ENCODE measurements at regions not wholly inside any gene's neighbourhood (a gene's known extent, or its start where the extent isn't known, plus 50 kb on each side); places are given as distances from the start of the nearest gene placed in this dataset.
A peak's percentile ranks its signal among the peaks of the same experiment; 100 is the strongest.

- H3K4me3 Mint-ChIP-seq, result no peak overlapping the region
- no peaks in the 10 kb centered on the region for H3K36me3 Mint-ChIP-seq
- H3K4me1 Mint-ChIP-seq (ENCODE audit: low read depth in 2 of 2), result no peaks in the 10 kb centered on the region
- H3K9me3 Mint-ChIP-seq, result no peaks in the 10 kb centered on the region
- ATAC-seq (peak in 1 of 2 donors; percentile 37), DNase-seq (ENCODE audit: low spot score) (no peak)
- H3K27me3 Mint-ChIP-seq, result peaks cover 5% of the 10 kb centered on the region in 2 donors
- no peak overlapping the region for H3K27ac Mint-ChIP-seq
These were observed 216.8 kb downstream of the NXNL2 start for GRCh38 chr9:88751781-88752180.

- no peak overlapping the region for H3K4me3 Mint-ChIP-seq
- H3K4me1 Mint-ChIP-seq (ENCODE audit: low read depth in 2 of 2), result no peaks in the 10 kb centered on the region
- no peak for ATAC-seq
- H3K27ac Mint-ChIP-seq, result no peak overlapping the region
- H3K9me3 Mint-ChIP-seq, result no peaks in the 10 kb centered on the region
- H3K27me3 Mint-ChIP-seq, result peaks cover 9 to 11% of the 10 kb centered on the region in 2 donors
- no peaks in the 10 kb centered on the region for H3K36me3 Mint-ChIP-seq
- no peak for DNase-seq (ENCODE audit: low spot score)
These were observed 218.9 kb downstream of the NXNL2 start for GRCh38 chr9:88753691-88754367.

GRCh38 chr9:88754452-88754851, 219.5 kb downstream of the NXNL2 start:
- Mint-ChIP-seq H3K36me3 (no peaks in the 10 kb centered on the region), H3K9me3 (no peaks in the 10 kb centered on the region), H3K4me1 (ENCODE audit: low read depth in 2 of 2) (no peaks in the 10 kb centered on the region), H3K27me3 (peaks cover 10 to 17% of the 10 kb centered on the region in 2 donors), H3K4me3 (no peak overlapping the region), H3K27ac (no peak overlapping the region)
- DNase-seq (ENCODE audit: low spot score), result no peak
- no peak for ATAC-seq

GRCh38 chr9:88754886-88755285, 219.9 kb downstream of the NXNL2 start:
- no peak overlapping the region for H3K4me3 Mint-ChIP-seq
- peaks cover 12 to 21% of the 10 kb centered on the region in 2 donors for H3K27me3 Mint-ChIP-seq
- no peaks in the 10 kb centered on the region for H3K36me3 Mint-ChIP-seq
- H3K9me3 Mint-ChIP-seq, result no peaks in the 10 kb centered on the region
- ATAC-seq, result no peak
- no peak for DNase-seq (ENCODE audit: low spot score)
- H3K27ac Mint-ChIP-seq, result no peak overlapping the region
- H3K4me1 Mint-ChIP-seq (ENCODE audit: low read depth in 2 of 2), result no peaks in the 10 kb centered on the region

- Mint-ChIP-seq H3K9me3 (no peaks in the 10 kb centered on the region), H3K27me3 (peaks cover 20 to 44% of the 10 kb centered on the region in 2 donors), H3K27ac (no peak overlapping the region), H3K4me3 (no peak overlapping the region), H3K36me3 (no peaks in the 10 kb centered on the region), H3K4me1 (ENCODE audit: low read depth in 2 of 2) (no peaks in the 10 kb centered on the region)
- ATAC-seq (no peak), DNase-seq (ENCODE audit: low spot score) (no peak)
These were observed 222.5 kb downstream of the NXNL2 start for GRCh38 chr9:88757406-88758010.

- Mint-ChIP-seq H3K4me1 (ENCODE audit: low read depth in 2 of 2) (no peaks in the 10 kb centered on the region), H3K9me3 (no peaks in the 10 kb centered on the region), H3K27me3 (peaks cover 20 to 54% of the 10 kb centered on the region in 2 donors), H3K36me3 (no peaks in the 10 kb centered on the region), H3K27ac (no peak overlapping the region), H3K4me3 (no peak overlapping the region)
- no peak for ATAC-seq
- no peak for DNase-seq (ENCODE audit: low spot score)
These were observed 224.4 kb downstream of the NXNL2 start for GRCh38 chr9:88759364-88759763.

GRCh38 chr9:88766778-88767503, 224.3 kb upstream of the S1PR3 start:
- Mint-ChIP-seq H3K9me3 (no peaks in the 10 kb centered on the region), H3K27ac (no peak overlapping the region), H3K4me3 (no peak overlapping the region), H3K4me1 (ENCODE audit: low read depth in 2 of 2) (no peaks in the 10 kb centered on the region), H3K27me3 (peaks cover 19 to 35% of the 10 kb centered on the region in 2 donors), H3K36me3 (no peaks in the 10 kb centered on the region)
- no peak for DNase-seq (ENCODE audit: low spot score)
- no peak for ATAC-seq

GRCh38 chr9:88767504-88767790, 223.8 kb upstream of the S1PR3 start:
- no peak overlapping the region for H3K4me3 Mint-ChIP-seq
- no peaks in the 10 kb centered on the region for H3K36me3 Mint-ChIP-seq
- peaks cover 19 to 35% of the 10 kb centered on the region in 2 donors for H3K27me3 Mint-ChIP-seq
- no peak overlapping the region for H3K27ac Mint-ChIP-seq
- no peaks in the 10 kb centered on the region for H3K4me1 Mint-ChIP-seq (ENCODE audit: low read depth in 2 of 2)
- DNase-seq (ENCODE audit: low spot score) (no peak), ATAC-seq (no peak)
- H3K9me3 Mint-ChIP-seq, result no peaks in the 10 kb centered on the region

GRCh38 chr9:88772575-88772974, 218.7 kb upstream of the S1PR3 start:
- Mint-ChIP-seq H3K36me3 (no peaks in the 10 kb centered on the region), H3K9me3 (no peaks in the 10 kb centered on the region), H3K4me3 (no peak overlapping the region), H3K27ac (no peak overlapping the region), H3K27me3 (peaks cover 16 to 48% of the 10 kb centered on the region in 2 donors), H3K4me1 (ENCODE audit: low read depth in 2 of 2) (peaks cover 7 to 8% of the 10 kb centered on the region in 2 donors)
- DNase-seq (ENCODE audit: low spot score) (no peak), ATAC-seq (no peak)

- ATAC-seq, result no peak
- Mint-ChIP-seq H3K36me3 (no peaks in the 10 kb centered on the region), H3K27ac (no peak overlapping the region), H3K4me1 (ENCODE audit: low read depth in 2 of 2) (peaks cover 10 to 14% of the 10 kb centered on the region in 2 donors), H3K4me3 (no peak overlapping the region), H3K9me3 (no peaks in the 10 kb centered on the region), H3K27me3 (peaks cover 13 to 48% of the 10 kb centered on the region in 2 donors)
- DNase-seq (ENCODE audit: low spot score), result no peak
These were observed 218.1 kb upstream of the S1PR3 start for GRCh38 chr9:88773126-88773525.

GRCh38 chr9:88773627-88774244, 217.5 kb upstream of the S1PR3 start:
- H3K4me3 Mint-ChIP-seq, result no peak overlapping the region
- ATAC-seq, result no peak
- no peaks in the 10 kb centered on the region for H3K36me3 Mint-ChIP-seq
- no peaks in the 10 kb centered on the region for H3K9me3 Mint-ChIP-seq
- DNase-seq (ENCODE audit: low spot score), result no peak
- H3K27me3 Mint-ChIP-seq, result peaks cover 13 to 48% of the 10 kb centered on the region in 2 donors
- no peak overlapping the region for H3K27ac Mint-ChIP-seq
- peaks cover 10 to 15% of the 10 kb centered on the region in 2 donors for H3K4me1 Mint-ChIP-seq (ENCODE audit: low read depth in 2 of 2)

GRCh38 chr9:88775037-88775471, 216.2 kb upstream of the S1PR3 start:
- Mint-ChIP-seq H3K27ac (no peak overlapping the region), H3K4me3 (no peak overlapping the region)

GRCh38 chr9:88775559-88775958, 215.7 kb upstream of the S1PR3 start:
- Mint-ChIP-seq H3K9me3 (no peaks in the 10 kb centered on the region), H3K4me1 (ENCODE audit: low read depth in 2 of 2) (peaks cover 10 to 15% of the 10 kb centered on the region in 2 donors), H3K27ac (no peak overlapping the region), H3K27me3 (peaks cover 10 to 48% of the 10 kb centered on the region in 2 donors), H3K36me3 (no peaks in the 10 kb centered on the region), H3K4me3 (no peak overlapping the region)
- ATAC-seq (no peak), DNase-seq (ENCODE audit: low spot score) (no peak)

More at GRCh38 chr9:88775037-88775471, 216.2 kb upstream of the S1PR3 start:
- H3K27me3 Mint-ChIP-seq, result peaks cover 11 to 48% of the 10 kb centered on the region in 2 donors
- no peaks in the 10 kb centered on the region for H3K36me3 Mint-ChIP-seq
- peaks cover 10 to 15% of the 10 kb centered on the region in 2 donors for H3K4me1 Mint-ChIP-seq (ENCODE audit: low read depth in 2 of 2)
- DNase-seq (ENCODE audit: low spot score) (no peak), ATAC-seq (peak; percentile 31 to 45)
- H3K9me3 Mint-ChIP-seq, result no peaks in the 10 kb centered on the region

- no peaks in the 10 kb centered on the region for H3K9me3 Mint-ChIP-seq
- ATAC-seq, result peak in 1 of 2 donors; percentile 17
- no peaks in the 10 kb centered on the region for H3K36me3 Mint-ChIP-seq
- H3K27me3 Mint-ChIP-seq, result peaks cover 10 to 48% of the 10 kb centered on the region in 2 donors
- H3K4me3 Mint-ChIP-seq, result no peak overlapping the region
- no peak for DNase-seq (ENCODE audit: low spot score)
- H3K27ac Mint-ChIP-seq, result no peak overlapping the region
- H3K4me1 Mint-ChIP-seq (ENCODE audit: low read depth in 2 of 2), result peaks cover 10 to 15% of the 10 kb centered on the region in 2 donors
These were observed 215.3 kb upstream of the S1PR3 start for GRCh38 chr9:88775966-88776365.

Data from natural killer cell treated with Interleukin-12 subunit alpha and Interleukin-12 subunit beta and Interleukin-15 and Interleukin-18, amount 100 ng/mL, for 72 hours (primary cell).